CD4-positive, CD25-positive, alpha-beta regulatory T cell (primary cell): ENCODE measurements at regions not wholly inside any gene's neighbourhood (a gene's known extent, or its start where the extent isn't known, plus 50 kb on each side); places are given as distances from the start of the nearest gene placed in this dataset.
A peak's percentile ranks its signal among the peaks of the same experiment; 100 is the strongest.
"Not testable (repeated sequence)": the region's sequence is repeated elsewhere in the genome, so short reads cannot be mapped to it uniquely, and the experiment has no call there.

Source experiments
- ATAC-seq, 2 donors: fragments of 150-1000 bp; cut with Tn5 transposase; one replicate each; pipeline ENCODE4 v1.10.0; 2021; ENCODE audit warnings: low read depth in 2 of 2, moderate number of reproducible peaks in 2 of 2, moderate library complexity in 1 of 2
- DNase-seq, 3 donors: peaks; one replicate each; pipeline versions ENCODE4 v3.0.0 to v3.0.0-alpha.2; 2012 to 2022; ENCODE audit warnings: mixed read lengths in 1 of 3
- H3K27ac ChIP-seq: one replicate; pipeline ENCODE4 v1.7.0; 2013; ENCODE audit warnings: mild to moderate bottlenecking, low read length; ENCODE audit not compliant: insufficient read depth, poor library complexity, severe bottlenecking
- H3K27me3 ChIP-seq: one replicate; pipeline ENCODE4 v1.7.0; 2013; ENCODE audit warnings: low read length; ENCODE audit not compliant: control insufficient read depth, insufficient read depth
- H3K36me3 ChIP-seq: one replicate; pipeline ENCODE4 v1.7.0; 2013; ENCODE audit warnings: mild to moderate bottlenecking, low read length, moderate library complexity; ENCODE audit not compliant: control insufficient read depth, insufficient read depth
- H3K4me1 ChIP-seq: 2 replicates; pipeline ENCODE4 v1.7.0; 2013; ENCODE audit warnings: mild to moderate bottlenecking, low read length; ENCODE audit not compliant: insufficient read depth, control insufficient read depth, poor library complexity, severe bottlenecking
- H3K4me3 ChIP-seq: one replicate; pipeline ENCODE4 v1.7.0; 2013; ENCODE audit warnings: low read depth, mild to moderate bottlenecking, low read length, moderate library complexity
- H3K9me3 ChIP-seq, 2 experiments: 1 replicate in 1 of 2; 2 replicates in 1 of 2; pipeline ENCODE4 v1.7.0; 2013; ENCODE audit warnings: low read length in 2 of 2, mild to moderate bottlenecking in 1 of 2, moderate library complexity in 1 of 2; ENCODE audit not compliant: control insufficient read depth in 2 of 2
- H3K27ac Mint-ChIP-seq, 3 donors: one replicate each; pipeline ENCODE4 v1.8.0; 2020 to 2022; ENCODE audit warnings: mild to moderate bottlenecking in 3 of 3, mixed read lengths in 3 of 3, moderate library complexity in 2 of 3
- H3K27me3 Mint-ChIP-seq: one replicate; pipeline ENCODE4 v1.8.0; 2022; ENCODE audit warnings: mild to moderate bottlenecking, mixed read lengths
- H3K36me3 Mint-ChIP-seq: one replicate; pipeline ENCODE4 v1.8.0; 2020; ENCODE audit warnings: mixed read lengths
- H3K4me1 Mint-ChIP-seq, 4 donors: one replicate each; pipeline ENCODE4 v1.8.0; 2020 to 2022; ENCODE audit warnings: mixed read lengths in 4 of 4, mild to moderate bottlenecking in 1 of 4
- H3K4me3 Mint-ChIP-seq, 4 donors: one replicate each; pipeline ENCODE4 v1.8.0; 2020 to 2022; ENCODE audit warnings: mild to moderate bottlenecking in 4 of 4, mixed read lengths in 4 of 4, moderate library complexity in 3 of 4
- H3K9me3 Mint-ChIP-seq, 7 donors: one replicate each; pipeline ENCODE4 v1.8.0; 2020 to 2022; ENCODE audit warnings: mixed read lengths in 7 of 7, mild to moderate bottlenecking in 3 of 7, moderate library complexity in 2 of 7

- H3K27me3 Mint-ChIP-seq: no peaks in the 10 kb centered on the region
- no peak for ATAC-seq
- Histone ChIP-seq H3K36me3 (no peaks in the 10 kb centered on the region), H3K9me3 (peaks cover 0 to 5% of the 10 kb centered on the region in 2 experiments), H3K27ac (no peak overlapping the region), H3K4me1 (no peaks in the 10 kb centered on the region), H3K4me3 (no peak overlapping the region), H3K27me3 (no peaks in the 10 kb centered on the region)
- no peak overlapping the region for H3K4me3 Mint-ChIP-seq
- peaks cover 3 to 23% (median 5%) of the 10 kb centered on the region in 7 donors for H3K9me3 Mint-ChIP-seq
- no peaks in the 10 kb centered on the region for H3K4me1 Mint-ChIP-seq
- DNase-seq: no peak
- no peaks in the 10 kb centered on the region for H3K36me3 Mint-ChIP-seq
- H3K27ac Mint-ChIP-seq: no peak overlapping the region
Measured at GRCh38 chr6:66184091-66184490, 477.1 kb upstream of the EYS start.

- H3K9me3 ChIP-seq: peaks cover 2 to 5% of the 10 kb centered on the region in 2 experiments
- no peak overlapping the region for H3K27ac Mint-ChIP-seq
- no peaks in the 10 kb centered on the region for H3K27me3 Mint-ChIP-seq
- H3K4me1 Mint-ChIP-seq: no peaks in the 10 kb centered on the region
- no peak overlapping the region for H3K4me3 Mint-ChIP-seq
- H3K4me3 ChIP-seq: no peak overlapping the region
- no peaks in the 10 kb centered on the region for H3K27me3 ChIP-seq
- DNase-seq (no peak), ATAC-seq (no peak)
- H3K36me3 ChIP-seq: no peaks in the 10 kb centered on the region
- no peaks in the 10 kb centered on the region for H3K36me3 Mint-ChIP-seq
- H3K27ac ChIP-seq: no peak overlapping the region
- no peaks in the 10 kb centered on the region for H3K4me1 ChIP-seq
- peaks cover 0 to 18% (median 3%) of the 10 kb centered on the region in 7 donors for H3K9me3 Mint-ChIP-seq
Measured at GRCh38 chr6:66179361-66179760, 472.3 kb upstream of the EYS start.

GRCh38 chr6:66173587-66173986 lies 466.6 kb upstream of the EYS start:
- no peaks in the 10 kb centered on the region for H3K36me3 ChIP-seq
- H3K9me3 ChIP-seq: peaks cover 2 to 9% of the 10 kb centered on the region in 2 experiments
- Mint-ChIP-seq H3K27ac (peak overlapping the region in 1 of 3 donors; percentile 20), H3K27me3 (no peaks in the 10 kb centered on the region), H3K9me3 (peaks cover 3 to 43% (median 8%) of the 10 kb centered on the region in 7 donors), H3K4me3 (no peak overlapping the region), H3K4me1 (no peaks in the 10 kb centered on the region), H3K36me3 (no peaks in the 10 kb centered on the region)
- H3K27me3 ChIP-seq: no peaks in the 10 kb centered on the region
- no peak for DNase-seq
- no peaks in the 10 kb centered on the region for H3K4me1 ChIP-seq
- H3K4me3 ChIP-seq: no peak overlapping the region
- ATAC-seq: no peak
- H3K27ac ChIP-seq: no peak overlapping the region

GRCh38 chr6:66166713-66167112 lies 459.7 kb upstream of the EYS start:
- H3K9me3 Mint-ChIP-seq: peaks cover 6 to 64% (median 19%) of the 10 kb centered on the region in 7 donors
- not testable (repeated sequence) for H3K27me3 Mint-ChIP-seq

GRCh38 chr6:66161546-66162108 lies 454.6 kb upstream of the EYS start:
- Histone ChIP-seq H3K4me1 (no peaks in the 10 kb centered on the region), H3K27ac (no peak overlapping the region), H3K9me3 (peaks cover 0 to 37% of the 10 kb centered on the region in 2 experiments), H3K36me3 (no peaks in the 10 kb centered on the region), H3K27me3 (no peaks in the 10 kb centered on the region), H3K4me3 (no peak overlapping the region)
- peaks cover 1 to 63% (median 21%) of the 10 kb centered on the region in 7 donors for H3K9me3 Mint-ChIP-seq
- no peak for ATAC-seq
- no peak overlapping the region for H3K4me3 Mint-ChIP-seq
- H3K36me3 Mint-ChIP-seq: peaks cover 3% of the 10 kb centered on the region
- no peaks in the 10 kb centered on the region for H3K27me3 Mint-ChIP-seq
- no peak for DNase-seq
- no peaks in the 10 kb centered on the region for H3K4me1 Mint-ChIP-seq
- no peak overlapping the region for H3K27ac Mint-ChIP-seq

More at GRCh38 chr6:66166713-66167112, 459.7 kb upstream of the EYS start:
- peaks cover 0 to 14% of the 10 kb centered on the region in 2 experiments for H3K9me3 ChIP-seq
- H3K4me3 Mint-ChIP-seq, H3K4me1 ChIP-seq, H3K27ac ChIP-seq, ATAC-seq, H3K4me3 ChIP-seq, H3K36me3 ChIP-seq, H3K36me3 Mint-ChIP-seq, DNase-seq, H3K4me1 Mint-ChIP-seq, H3K27me3 ChIP-seq, H3K27ac Mint-ChIP-seq: not testable (repeated sequence)

- ATAC-seq (no peak), DNase-seq (no peak)
- Histone ChIP-seq H3K27ac (no peak overlapping the region), H3K4me3 (no peak overlapping the region), H3K9me3 (peaks cover 0 to 26% of the 10 kb centered on the region in 2 experiments), H3K36me3 (no peaks in the 10 kb centered on the region), H3K27me3 (no peaks in the 10 kb centered on the region), H3K4me1 (no peaks in the 10 kb centered on the region)
- Mint-ChIP-seq H3K9me3 (peaks cover 0 to 61% (median 20%) of the 10 kb centered on the region in 7 donors), H3K27ac (no peak overlapping the region), H3K4me1 (no peaks in the 10 kb centered on the region), H3K4me3 (no peak overlapping the region), H3K36me3 (no peaks in the 10 kb centered on the region), H3K27me3 (no peaks in the 10 kb centered on the region)
Measured at GRCh38 chr6:66159937-66160336, 452.9 kb upstream of the EYS start.

GRCh38 chr6:66153247-66153646 lies 446.2 kb upstream of the EYS start:
- Histone ChIP-seq H3K4me1 (no peaks in the 10 kb centered on the region), H3K36me3 (no peaks in the 10 kb centered on the region), H3K4me3 (no peak overlapping the region), H3K27ac (no peak overlapping the region), H3K27me3 (no peaks in the 10 kb centered on the region), H3K9me3 (peaks cover 3 to 5% of the 10 kb centered on the region in 2 experiments)
- Mint-ChIP-seq H3K4me3 (no peak overlapping the region), H3K9me3 (peaks cover 0 to 15% (median 6%) of the 10 kb centered on the region in 7 donors), H3K27ac (no peak overlapping the region), H3K36me3 (no peaks in the 10 kb centered on the region), H3K4me1 (no peaks in the 10 kb centered on the region), H3K27me3 (no peaks in the 10 kb centered on the region)
- DNase-seq: no peak
- ATAC-seq: no peak

- no peak for DNase-seq
- peaks cover 3 to 23% (median 8%) of the 10 kb centered on the region in 7 donors for H3K9me3 Mint-ChIP-seq
Measured at GRCh38 chr6:66149132-66149531, 442.1 kb upstream of the EYS start.

More at GRCh38 chr6:66149132-66149531, 442.1 kb upstream of the EYS start:
- Histone ChIP-seq H3K4me1 (no peaks in the 10 kb centered on the region), H3K27me3 (no peaks in the 10 kb centered on the region), H3K36me3 (no peaks in the 10 kb centered on the region), H3K4me3 (no peak overlapping the region), H3K9me3 (peaks cover 8 to 17% of the 10 kb centered on the region in 2 experiments), H3K27ac (no peak overlapping the region)
- Mint-ChIP-seq H3K4me1 (no peaks in the 10 kb centered on the region), H3K36me3 (no peaks in the 10 kb centered on the region), H3K4me3 (no peak overlapping the region), H3K27me3 (no peaks in the 10 kb centered on the region), H3K27ac (no peak overlapping the region)
- ATAC-seq: no peak
